Stimulated activated CD8-positive, alpha-beta memory T cell treated with anti-CD3 and anti-CD28 coated beads, Interleukin-7, amount 100 ng/mL, for 1 hour (primary cell): ENCODE measurements at regions not wholly inside any gene's neighbourhood (a gene's known extent, or its start where the extent isn't known, plus 50 kb on each side); places are given as distances from the start of the nearest gene placed in this dataset.
"Not testable (repeated sequence)": the region's sequence is repeated elsewhere in the genome, so short reads cannot be mapped to it uniquely, and the experiment has no call there.

Experiments used
- DNase-seq, 2 donors: peaks; one replicate each; pipeline ENCODE4 v3.0.0-alpha.2; 2020; ENCODE audit warnings: low read depth in 2 of 2

- DNase-seq, result no peak
Measured at GRCh38 chr4:189505380-189505779, 435.3 kb upstream of the FRG1 start.

- DNase-seq, result no peak
Measured at GRCh38 chr4:189506080-189506479, 434.6 kb upstream of the FRG1 start.

- DNase-seq, result no peak
Measured at GRCh38 chr4:189507060-189507459, 433.6 kb upstream of the FRG1 start.

- no peak for DNase-seq
Measured at GRCh38 chr4:189510601-189511000, 430.1 kb upstream of the FRG1 start.

GRCh38 chr4:189511581-189511980 lies 429.1 kb upstream of the FRG1 start:
- no peak for DNase-seq

- DNase-seq, result no peak
Measured at GRCh38 chr4:189513421-189513820, 427.3 kb upstream of the FRG1 start.

GRCh38 chr4:189514209-189514608 lies 426.5 kb upstream of the FRG1 start:
- DNase-seq, result no peak

GRCh38 chr4:189516902-189517301 lies 423.8 kb upstream of the FRG1 start:
- DNase-seq, result no peak

GRCh38 chr4:189519186-189519585 lies 421.5 kb upstream of the FRG1 start:
- no peak for DNase-seq

- DNase-seq, result no peak
Measured at GRCh38 chr4:189525304-189525703, 415.4 kb upstream of the FRG1 start.

GRCh38 chr4:189530848-189531247 lies 409.8 kb upstream of the FRG1 start:
- DNase-seq, result no peak

- no peak for DNase-seq
Measured at GRCh38 chr4:189533603-189534002, 407.1 kb upstream of the FRG1 start.

- DNase-seq, result no peak
Measured at GRCh38 chr4:189547559-189547958, 393.1 kb upstream of the FRG1 start.

- no peak for DNase-seq
Measured at GRCh38 chr4:189548484-189549125, 392.1 kb upstream of the FRG1 start.

- not testable (repeated sequence) for DNase-seq
Measured at GRCh38 chr4:189551931-189552670, 388.6 kb upstream of the FRG1 start.

GRCh38 chr4:189560605-189561004 lies 380.1 kb upstream of the FRG1 start:
- DNase-seq, result not testable (repeated sequence)

- not testable (repeated sequence) for DNase-seq
Measured at GRCh38 chr4:189563751-189564150, 376.9 kb upstream of the FRG1 start.

- not testable (repeated sequence) for DNase-seq
Measured at GRCh38 chr4:189566271-189566670, 374.4 kb upstream of the FRG1 start.

- DNase-seq, result not testable (repeated sequence)
Measured at GRCh38 chr4:189566900-189567299, 373.8 kb upstream of the FRG1 start.

- not testable (repeated sequence) for DNase-seq
Measured at GRCh38 chr4:189579645-189580044, 361.0 kb upstream of the FRG1 start.

GRCh38 chr4:189586908-189587632 lies 353.6 kb upstream of the FRG1 start:
- not testable (repeated sequence) for DNase-seq

- DNase-seq, result not testable (repeated sequence)
Measured at GRCh38 chr4:189589201-189589600, 351.5 kb upstream of the FRG1 start.

- DNase-seq, result no peak
Measured at GRCh38 chr4:189592890-189593289, 347.8 kb upstream of the FRG1 start.
